H9 (cell line): ENCODE measurements at regions not wholly inside any gene's neighbourhood (a gene's known extent, or its start where the extent isn't known, plus 50 kb on each side); places are given as distances from the start of the nearest gene placed in this dataset.

Experiments used
- DNase-seq: peaks from one replicate; pipeline ENCODE4 v3.0.0-alpha.2; 2017
- H2AFZ ChIP-seq: one replicate; pipeline ENCODE4 v1.6.1; 2013; ENCODE audit warnings: mild to moderate bottlenecking, low read length, control low read depth, moderate library complexity
- H2AK5ac ChIP-seq: 2 replicates; pipeline ENCODE4 v1.6.1; 2013; ENCODE audit warnings: low read length, control low read depth, mixed read lengths; ENCODE audit not compliant: insufficient read length
- H2BK120ac ChIP-seq: one replicate; pipeline ENCODE4 v1.6.1; 2013; ENCODE audit warnings: low read depth, mild to moderate bottlenecking, low read length, control low read depth, inconsistent platforms; ENCODE audit not compliant: poor library complexity, severe bottlenecking
- H2BK12ac ChIP-seq: 2 replicates; pipeline ENCODE4 v1.6.1; 2013; ENCODE audit warnings: low read length, control low read depth, mixed read lengths, low read depth; ENCODE audit not compliant: insufficient read length
- H2BK15ac ChIP-seq: 2 replicates; pipeline ENCODE4 v1.6.1; 2013; ENCODE audit warnings: low read depth, low read length, control low read depth
- H2BK20ac ChIP-seq: one replicate; pipeline ENCODE4 v1.6.1; 2013; ENCODE audit warnings: low read depth, mild to moderate bottlenecking, low read length, control low read depth, inconsistent platforms; ENCODE audit not compliant: poor library complexity, severe bottlenecking
- H2BK5ac ChIP-seq: 2 replicates; pipeline ENCODE4 v1.6.1; 2013; ENCODE audit warnings: low read length, control low read depth, mixed read lengths; ENCODE audit not compliant: insufficient read length
- H3K14ac ChIP-seq: 2 replicates; pipeline ENCODE4 v1.6.1; 2013; ENCODE audit warnings: low read length, control low read depth; ENCODE audit not compliant: insufficient read depth
- H3K18ac ChIP-seq: 2 replicates; pipeline ENCODE4 v1.6.1; 2013; ENCODE audit warnings: low read depth, mild to moderate bottlenecking, mixed read lengths, low read length, control low read depth; ENCODE audit not compliant: insufficient read length
- H3K23ac ChIP-seq: 2 replicates; pipeline ENCODE4 v1.6.1; 2013; ENCODE audit warnings: low read length, control low read depth, mixed read lengths, low read depth; ENCODE audit not compliant: insufficient read length
- H3K23me2 ChIP-seq: 2 replicates; pipeline ENCODE4 v1.6.1; 2013; ENCODE audit warnings: low read depth, mild to moderate bottlenecking, mixed read lengths, low read length, control low read depth; ENCODE audit not compliant: insufficient read length, poor library complexity, severe bottlenecking
- H3K27ac ChIP-seq: 2 replicates; pipeline ENCODE4 v1.5.1; 2013; ENCODE audit warnings: low read length, control low read depth, mixed read lengths, low read depth; ENCODE audit not compliant: insufficient read length
- H3K27me3 ChIP-seq: 2 replicates; pipeline ENCODE4 v1.6.1; 2013; ENCODE audit warnings: low read length, control low read depth, inconsistent platforms; ENCODE audit not compliant: insufficient read depth
- H3K4ac ChIP-seq: 2 replicates; pipeline ENCODE4 v1.6.1; 2013; ENCODE audit warnings: low read depth, mild to moderate bottlenecking, control low read depth, inconsistent platforms, low read length, moderate library complexity
- H3K4me1 ChIP-seq: 2 replicates; pipeline ENCODE4 v1.6.1; 2013; ENCODE audit warnings: low read length, control low read depth, inconsistent platforms; ENCODE audit not compliant: insufficient read depth
- H3K4me2 ChIP-seq: 2 replicates; pipeline ENCODE4 v1.6.1; 2013; ENCODE audit warnings: low read length, control low read depth, mixed read lengths; ENCODE audit not compliant: insufficient read length, insufficient read depth
- H3K56ac ChIP-seq: 2 replicates; pipeline ENCODE4 v1.6.1; 2013; ENCODE audit warnings: low read depth, mild to moderate bottlenecking, mixed read lengths, low read length, control low read depth; ENCODE audit not compliant: insufficient read length
- H3K79me1 ChIP-seq: 2 replicates; pipeline ENCODE4 v1.6.1; 2013; ENCODE audit warnings: low read depth, mild to moderate bottlenecking, moderate library complexity, low read length, control low read depth, inconsistent platforms; ENCODE audit not compliant: insufficient read depth, poor library complexity, severe bottlenecking
- H3K79me2 ChIP-seq: 2 replicates; pipeline ENCODE4 v1.6.1; 2013; ENCODE audit warnings: low read length, control low read depth, inconsistent platforms; ENCODE audit not compliant: insufficient read depth
- H3K9ac ChIP-seq: 2 replicates; pipeline ENCODE4 v1.6.1; 2013; ENCODE audit warnings: low read length, control low read depth, mixed read lengths; ENCODE audit not compliant: insufficient read length; ENCODE audit errors: extremely low read depth
- H3K9me3 ChIP-seq: one replicate; pipeline ENCODE4 v1.6.1; 2013; ENCODE audit warnings: low read depth, low read length, inconsistent platforms; ENCODE audit not compliant: control insufficient read depth
- H3T11ph ChIP-seq: one replicate; pipeline ENCODE4 v1.6.1; 2013; ENCODE audit warnings: mild to moderate bottlenecking, low read length, control low read depth, inconsistent platforms
- H4K20me1 ChIP-seq: one replicate; pipeline ENCODE4 v1.6.1; 2013; ENCODE audit not compliant: control insufficient read depth, insufficient read length, insufficient read depth
- H4K5ac ChIP-seq: 2 replicates; pipeline ENCODE4 v1.6.1; 2013; ENCODE audit warnings: low read depth, mild to moderate bottlenecking, mixed read lengths, low read length, control low read depth; ENCODE audit not compliant: insufficient read length
- H4K8ac ChIP-seq: replicated peaks from 2 replicates; pipeline ENCODE4 v1.6.1; 2013; ENCODE audit warnings: low read length, control low read depth, mixed read lengths, low read depth; ENCODE audit not compliant: insufficient read length
- H4K91ac ChIP-seq: 2 replicates; pipeline ENCODE4 v1.6.1; 2013; ENCODE audit warnings: low read depth, mild to moderate bottlenecking, moderate library complexity, mixed read lengths, low read length, control low read depth; ENCODE audit not compliant: insufficient read length
- H3K27ac Mint-ChIP-seq, 3 experiments: 2 replicates in 2 of 3; 3 replicates in 1 of 3; pipeline ENCODE4 v1.8.0; 2020 to 2021; ENCODE audit warnings: mixed read lengths in 3 of 3, mild to moderate bottlenecking in 1 of 3, moderate library complexity in 1 of 3
- H3K27me3 Mint-ChIP-seq: 2 replicates; pipeline ENCODE4 v1.8.0; 2021; ENCODE audit warnings: low read depth, mild to moderate bottlenecking, moderate library complexity, mixed read lengths
- H3K36me3 Mint-ChIP-seq, 3 experiments: 2 replicates in 2 of 3; 3 replicates in 1 of 3; pipeline ENCODE4 v1.8.0; 2020 to 2021; ENCODE audit warnings: low read depth in 3 of 3, mixed read lengths in 3 of 3; ENCODE audit not compliant: insufficient read depth in 1 of 3
- H3K4me1 Mint-ChIP-seq, 2 experiments: 2 replicates each; pipeline ENCODE4 v1.8.0; 2020; ENCODE audit warnings: mixed read lengths in 2 of 2
- H3K4me3 Mint-ChIP-seq, 2 experiments: 2 replicates in 1 of 2; 3 replicates in 1 of 2; pipeline ENCODE4 v1.8.0; 2020 to 2021; ENCODE audit warnings: mild to moderate bottlenecking in 2 of 2, mixed read lengths in 2 of 2, moderate library complexity in 1 of 2
- H3K9me3 Mint-ChIP-seq, 2 experiments: 2 replicates in 1 of 2; 3 replicates in 1 of 2; pipeline ENCODE4 v1.8.0; 2020; ENCODE audit warnings: mild to moderate bottlenecking in 2 of 2, mixed read lengths in 2 of 2, moderate library complexity in 1 of 2
- WGBS: extraction: QIAGEN DNeasy Blood & Tissue Kit; methylation state at CpG from one replicate; pipeline ENCODE4 v1.1.7; 2013; ENCODE audit warnings: missing lambda C conversion rate, low lambda C conversion rate, mixed read lengths; ENCODE audit not compliant: insufficient read length; ENCODE audit errors: extremely low coverage; 5-methylcytosine and 5-hydroxymethylcytosine counted together
- TF ChIP-seq, protein P1 (sequence below): fragments of 200-600 bp; sonication (generic); conservative IDR thresholded peaks from 3 replicates; pipeline ENCODE4 v1.8.0; 2021; ENCODE audit warnings: antibody characterized with exemption, mild to moderate bottlenecking

DNA sequence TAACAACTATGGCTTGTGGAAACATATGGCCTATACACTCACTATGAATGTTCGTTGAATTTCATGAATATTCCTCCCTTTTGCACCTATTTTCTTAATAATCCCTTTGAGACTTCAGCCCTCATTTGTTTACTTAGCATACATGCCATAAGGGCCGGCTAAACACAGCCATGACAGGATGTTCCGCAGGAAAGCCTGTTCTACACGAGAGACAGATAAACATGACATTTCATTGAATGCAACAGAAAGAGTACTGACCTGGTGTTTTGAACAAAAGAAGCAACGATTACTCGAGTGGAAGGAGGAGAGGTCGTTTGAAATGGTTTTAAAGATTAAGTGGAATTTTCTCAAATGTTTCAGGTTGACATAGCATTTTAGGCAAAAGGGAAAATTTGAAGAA lies 459.5 kb upstream of the CXADR start:
- H3K4me1 ChIP-seq: peaks cover 8% of the 10 kb centered on the region; the same call in 1 of the 2 replicates
- H2BK20ac ChIP-seq: no peak overlapping the region
- no CpG with 5 or more reads among the region's 7 CpGs for WGBS
- H2AK5ac ChIP-seq: no peak overlapping the region
- no peaks in the 10 kb centered on the region; a peak in 1 of 5 replicates for H3K9me3 Mint-ChIP-seq
- no peak overlapping the region for H3K4ac ChIP-seq
- TF ChIP-seq, protein P1, sequence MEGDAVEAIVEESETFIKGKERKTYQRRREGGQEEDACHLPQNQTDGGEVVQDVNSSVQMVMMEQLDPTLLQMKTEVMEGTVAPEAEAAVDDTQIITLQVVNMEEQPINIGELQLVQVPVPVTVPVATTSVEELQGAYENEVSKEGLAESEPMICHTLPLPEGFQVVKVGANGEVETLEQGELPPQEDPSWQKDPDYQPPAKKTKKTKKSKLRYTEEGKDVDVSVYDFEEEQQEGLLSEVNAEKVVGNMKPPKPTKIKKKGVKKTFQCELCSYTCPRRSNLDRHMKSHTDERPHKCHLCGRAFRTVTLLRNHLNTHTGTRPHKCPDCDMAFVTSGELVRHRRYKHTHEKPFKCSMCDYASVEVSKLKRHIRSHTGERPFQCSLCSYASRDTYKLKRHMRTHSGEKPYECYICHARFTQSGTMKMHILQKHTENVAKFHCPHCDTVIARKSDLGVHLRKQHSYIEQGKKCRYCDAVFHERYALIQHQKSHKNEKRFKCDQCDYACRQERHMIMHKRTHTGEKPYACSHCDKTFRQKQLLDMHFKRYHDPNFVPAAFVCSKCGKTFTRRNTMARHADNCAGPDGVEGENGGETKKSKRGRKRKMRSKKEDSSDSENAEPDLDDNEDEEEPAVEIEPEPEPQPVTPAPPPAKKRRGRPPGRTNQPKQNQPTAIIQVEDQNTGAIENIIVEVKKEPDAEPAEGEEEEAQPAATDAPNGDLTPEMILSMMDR: no peak
- H3K14ac ChIP-seq: no peak overlapping the region
- no peak overlapping the region for H4K91ac ChIP-seq
- no peak overlapping the region for H3K23ac ChIP-seq
- DNase-seq: no peak
- no peak overlapping the region for H4K8ac ChIP-seq
- H2BK12ac ChIP-seq: no peak overlapping the region
- H3T11ph ChIP-seq: no peak overlapping the region
- no peaks in the 10 kb centered on the region for H3K27me3 Mint-ChIP-seq
- no peak overlapping the region for H2BK120ac ChIP-seq
- H3K4me2 ChIP-seq: no peak overlapping the region
- H3K18ac ChIP-seq: no peak overlapping the region
- H3K9ac ChIP-seq: no peak overlapping the region
- peaks cover 34 to 36% of the 10 kb centered on the region in 2 experiments for H3K4me1 Mint-ChIP-seq
- peaks cover 0 to 4% (median 0%) of the 10 kb centered on the region in 3 experiments; a peak in 1 of 7 replicates for H3K36me3 Mint-ChIP-seq
- H3K27ac Mint-ChIP-seq: peak overlapping the region in 1 of 3 experiments; percentile 9; a peak in 3 of 7 replicates
- H2BK5ac ChIP-seq: no peak overlapping the region
- H3K56ac ChIP-seq: no peak overlapping the region
- H2AFZ ChIP-seq: no peak overlapping the region
- no peaks in the 10 kb centered on the region for H3K79me2 ChIP-seq
- no peaks in the 10 kb centered on the region for H3K9me3 ChIP-seq
- no peak overlapping the region for H3K27ac ChIP-seq
- no peak overlapping the region for H2BK15ac ChIP-seq
- H3K4me3 Mint-ChIP-seq: no peak overlapping the region
- H3K23me2 ChIP-seq: no peaks in the 10 kb centered on the region
- no peaks in the 10 kb centered on the region for H3K79me1 ChIP-seq
- no peak overlapping the region for H4K5ac ChIP-seq
- H3K27me3 ChIP-seq: no peaks in the 10 kb centered on the region
- no peaks in the 10 kb centered on the region for H4K20me1 ChIP-seq
